IPS-11a (cell line): ENCODE measurements at regions not wholly inside any gene's neighbourhood (a gene's known extent, or its start where the extent isn't known, plus 50 kb on each side); places are given as distances from the start of the nearest gene placed in this dataset.

Source experiments
- H3K4me3 ChIP-seq: one replicate; pipeline ENCODE4 v1.5.1; 2013; ENCODE audit warnings: low read depth, low read length, control low read depth

- H3K4me3 ChIP-seq, result no peak overlapping the region
These were observed 135.2 kb upstream of the HS3ST3A1 start for GRCh38 chr17:13736916-13737315.

GRCh38 chr17:13740686-13741085 lies 139.0 kb upstream of the HS3ST3A1 start:
- no peak overlapping the region for H3K4me3 ChIP-seq

GRCh38 chr17:13741744-13742143 lies 140.0 kb upstream of the HS3ST3A1 start:
- no peak overlapping the region for H3K4me3 ChIP-seq

GRCh38 chr17:13743906-13744305 lies 142.2 kb upstream of the HS3ST3A1 start:
- no peak overlapping the region for H3K4me3 ChIP-seq

GRCh38 chr17:13746404-13746803 lies 144.7 kb upstream of the HS3ST3A1 start:
- H3K4me3 ChIP-seq, result no peak overlapping the region

- no peak overlapping the region for H3K4me3 ChIP-seq
These were observed 147.6 kb upstream of the HS3ST3A1 start for GRCh38 chr17:13749166-13749890.

GRCh38 chr17:13749891-13750235 lies 148.1 kb upstream of the HS3ST3A1 start:
- no peak overlapping the region for H3K4me3 ChIP-seq

GRCh38 chr17:13750816-13751793 lies 149.4 kb upstream of the HS3ST3A1 start:
- no peak overlapping the region for H3K4me3 ChIP-seq

GRCh38 chr17:13753154-13753553 lies 151.4 kb upstream of the HS3ST3A1 start:
- no peak overlapping the region for H3K4me3 ChIP-seq

- H3K4me3 ChIP-seq, result no peak overlapping the region
These were observed 152.0 kb upstream of the HS3ST3A1 start for GRCh38 chr17:13753771-13754170.

- no peak overlapping the region for H3K4me3 ChIP-seq
These were observed 154.1 kb upstream of the HS3ST3A1 start for GRCh38 chr17:13755851-13756250.

GRCh38 chr17:13756763-13757162 lies 155.0 kb upstream of the HS3ST3A1 start:
- H3K4me3 ChIP-seq, result no peak overlapping the region

- no peak overlapping the region for H3K4me3 ChIP-seq
These were observed 156.1 kb upstream of the HS3ST3A1 start for GRCh38 chr17:13757871-13758270.

- H3K4me3 ChIP-seq, result no peak overlapping the region
These were observed 158.0 kb upstream of the HS3ST3A1 start for GRCh38 chr17:13759518-13760335.

GRCh38 chr17:13761038-13761603 lies 159.4 kb upstream of the HS3ST3A1 start:
- no peak overlapping the region for H3K4me3 ChIP-seq

GRCh38 chr17:13765701-13766100 lies 164.0 kb upstream of the HS3ST3A1 start:
- H3K4me3 ChIP-seq, result no peak overlapping the region

GRCh38 chr17:13770702-13771101 lies 169.0 kb upstream of the HS3ST3A1 start:
- no peak overlapping the region for H3K4me3 ChIP-seq

GRCh38 chr17:13775450-13775849 lies 173.7 kb upstream of the HS3ST3A1 start:
- no peak overlapping the region for H3K4me3 ChIP-seq

- no peak overlapping the region for H3K4me3 ChIP-seq
These were observed 174.4 kb upstream of the HS3ST3A1 start for GRCh38 chr17:13776027-13776551.

- H3K4me3 ChIP-seq, result no peak overlapping the region
These were observed 175.3 kb upstream of the HS3ST3A1 start for GRCh38 chr17:13777003-13777402.
